Ascending aorta (tissue), 2 donors: ENCODE measurements at regions not wholly inside any gene's neighbourhood (a gene's known extent, or its start where the extent isn't known, plus 50 kb on each side); places are given as distances from the start of the nearest gene placed in this dataset.

ENCODE experiments used
- DNase-seq, 2 donors: peaks; one replicate each; pipeline ENCODE4 v3.0.0-alpha.2; 2019; ENCODE audit warnings: low spot score in 2 of 2
- H3K27ac ChIP-seq, 2 donors: fragments of 200-600 bp; sonication (generic); one replicate each; pipeline ENCODE4 v1.5.1; 2016 to 2017; ENCODE audit warnings: mild to moderate bottlenecking in 1 of 2
- H3K27me3 ChIP-seq: fragments of 200-600 bp; sonication (generic); one replicate; pipeline ENCODE4 v1.5.1; 2017
- H3K36me3 ChIP-seq, 2 donors: fragments of 200-600 bp; sonication (generic); one replicate each; pipeline ENCODE4 v1.5.1; 2016
- H3K4me1 ChIP-seq, 2 donors: fragments of 200-600 bp; sonication (generic); one replicate each; pipeline ENCODE4 v1.5.1; 2016 to 2017; ENCODE audit warnings: mild to moderate bottlenecking in 1 of 2
- H3K4me3 ChIP-seq, 2 donors: fragments of 200-600 bp; sonication (generic); one replicate each; pipeline ENCODE4 v1.5.1; 2016 to 2017; ENCODE audit warnings: mild to moderate bottlenecking in 1 of 2
- H3K9me3 ChIP-seq, 2 donors: fragments of 200-600 bp; sonication (generic); one replicate each; pipeline ENCODE4 v1.5.1; 2016
- CTCF ChIP-seq, 3 experiments: fragments of 200-600 bp in 2 of 3; fragments of 450-650 bp in 1 of 3; sonication (generic) in 2 of 3; IDR thresholded peaks; one replicate each; pipeline ENCODE4 v1.5.1; 2016 to 2019; ENCODE audit warnings: antibody characterized with exemption in 3 of 3, mild to moderate bottlenecking in 1 of 3, moderate library complexity in 1 of 3
- intact Hi-C: fragments of 100-400 bp; cut with DNase I; formaldehyde crosslinking; loops from one replicate; pipeline ENCODE4 v1.15.1; 2023

GRCh38 chr5:7976411-7977190, 107.7 kb downstream of the MTRR start:
- DNase-seq = no peak
- no peaks in the 10 kb centered on the region for H3K9me3 ChIP-seq
- H3K4me3 ChIP-seq = no peak overlapping the region
- H3K27me3 ChIP-seq = no peaks in the 10 kb centered on the region
- intact Hi-C loops = no loop called here
- H3K27ac ChIP-seq = no peak overlapping the region
- no peak for TF ChIP-seq CTCF (IDR thresholded peaks at IDR 0.05)
- H3K36me3 ChIP-seq = no peaks in the 10 kb centered on the region
- H3K4me1 ChIP-seq = no peaks in the 10 kb centered on the region

GRCh38 chr5:7978114-7978513, 109.2 kb downstream of the MTRR start:
- Histone ChIP-seq H3K4me3 (no peak overlapping the region), H3K36me3 (no peaks in the 10 kb centered on the region), H3K9me3 (no peaks in the 10 kb centered on the region), H3K4me1 (no peaks in the 10 kb centered on the region), H3K27ac (no peak overlapping the region), H3K27me3 (no peaks in the 10 kb centered on the region)
- no peak for TF ChIP-seq CTCF (IDR thresholded peaks at IDR 0.05)
- intact Hi-C loops = no loop called here
- DNase-seq = no peak

DNA sequence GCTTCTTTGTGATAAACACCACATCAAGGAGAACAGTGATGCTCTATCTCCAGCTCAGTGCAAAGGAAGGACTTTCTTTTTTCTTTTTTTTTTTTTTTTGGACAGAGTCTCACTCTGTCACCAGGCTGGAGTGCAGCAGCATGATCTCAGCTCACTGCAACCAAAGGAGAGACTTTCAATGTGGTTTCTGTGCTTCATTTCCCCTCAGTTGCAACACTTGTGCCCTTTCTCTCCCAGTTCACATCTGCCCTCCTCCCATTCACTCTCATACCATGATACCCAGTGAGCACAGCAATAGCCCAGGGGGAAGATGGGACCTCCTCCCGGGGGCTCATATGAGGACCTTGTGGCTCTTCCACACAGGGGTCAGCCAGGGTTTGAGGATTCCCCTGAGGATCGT, 110.0 kb downstream of the MTRR start:
- Histone ChIP-seq H3K27ac (no peak overlapping the region), H3K9me3 (no peaks in the 10 kb centered on the region), H3K27me3 (no peaks in the 10 kb centered on the region), H3K4me1 (no peaks in the 10 kb centered on the region), H3K36me3 (no peaks in the 10 kb centered on the region), H3K4me3 (no peak overlapping the region)
- no peak for DNase-seq
- TF ChIP-seq CTCF (IDR thresholded peaks at IDR 0.05) = no peak
- intact Hi-C loops = no loop called here

- H3K9me3 ChIP-seq = no peaks in the 10 kb centered on the region
- H3K4me3 ChIP-seq = no peak overlapping the region
- no peaks in the 10 kb centered on the region for H3K4me1 ChIP-seq
- no peaks in the 10 kb centered on the region for H3K27me3 ChIP-seq
- no peak for TF ChIP-seq CTCF (IDR thresholded peaks at IDR 0.05)
- no peaks in the 10 kb centered on the region for H3K36me3 ChIP-seq
- intact Hi-C loops = no loop called here
- no peak for DNase-seq
- H3K27ac ChIP-seq = no peak overlapping the region
Observed at GRCh38 chr5:7980881-7981280, 111.9 kb downstream of the MTRR start.

GRCh38 chr5:7983433-7983832, 114.5 kb downstream of the MTRR start:
- Histone ChIP-seq H3K4me1 (no peaks in the 10 kb centered on the region), H3K27ac (no peak overlapping the region), H3K9me3 (no peaks in the 10 kb centered on the region), H3K4me3 (no peak overlapping the region), H3K36me3 (no peaks in the 10 kb centered on the region), H3K27me3 (no peaks in the 10 kb centered on the region)
- no peak for DNase-seq
- intact Hi-C loops = no loop called here
- no peak for TF ChIP-seq CTCF (IDR thresholded peaks at IDR 0.05)
